CD4-positive, alpha-beta T cell treated with Interleukin-12 subunit alpha and Interleukin-12 subunit beta, for 1 hour (primary cell): ENCODE measurements at regions not wholly inside any gene's neighbourhood (a gene's known extent, or its start where the extent isn't known, plus 50 kb on each side); places are given as distances from the start of the nearest gene placed in this dataset.
"Not testable (repeated sequence)": the region's sequence is repeated elsewhere in the genome, so short reads cannot be mapped to it uniquely, and the experiment has no call there.

Experiments used
- DNase-seq: peaks from one replicate; pipeline ENCODE4 v3.0.0-alpha.2; 2020

- DNase-seq = not testable (repeated sequence)
Measured at GRCh38 chr7:106713452-106713851, 52.5 kb upstream of the CCDC71L start.

GRCh38 chr7:106714590-106715442 is 53.9 kb upstream of the CCDC71L start:
- not testable (repeated sequence) for DNase-seq

GRCh38 chr7:106715730-106716129 is 54.8 kb upstream of the CCDC71L start:
- no peak for DNase-seq

GRCh38 chr7:106717254-106717954 is 56.4 kb upstream of the CCDC71L start:
- no peak for DNase-seq

GRCh38 chr7:106717955-106718871 is 57.3 kb upstream of the CCDC71L start:
- peak; percentile 68 for DNase-seq

- DNase-seq = no peak
Measured at GRCh38 chr7:106720641-106721040, 59.7 kb upstream of the CCDC71L start.

GRCh38 chr7:106721816-106722785 is 61.1 kb upstream of the CCDC71L start:
- no peak for DNase-seq

GRCh38 chr7:106723398-106723797 is 62.4 kb upstream of the CCDC71L start:
- DNase-seq = no peak

GRCh38 chr7:106729720-106730385 is 68.9 kb upstream of the CCDC71L start:
- DNase-seq = no peak

GRCh38 chr7:106731187-106731586 is 70.2 kb upstream of the CCDC71L start:
- no peak for DNase-seq

- no peak for DNase-seq
Measured at GRCh38 chr7:106731646-106732444, 70.9 kb upstream of the CCDC71L start.

- DNase-seq = no peak
Measured at GRCh38 chr7:106735637-106736036, 74.7 kb upstream of the CCDC71L start.

GRCh38 chr7:106736123-106736507 is 75.2 kb upstream of the CCDC71L start:
- DNase-seq = no peak

- peak; percentile 74 for DNase-seq
Measured at GRCh38 chr7:106736508-106737201, 75.7 kb upstream of the CCDC71L start.

- no peak for DNase-seq
Measured at GRCh38 chr7:106737202-106737562, 76.2 kb upstream of the CCDC71L start.

GRCh38 chr7:106740806-106741205 is 79.8 kb upstream of the CCDC71L start:
- no peak for DNase-seq

GRCh38 chr7:106744563-106745091 is 83.7 kb upstream of the CCDC71L start:
- DNase-seq = no peak

- not testable (repeated sequence) for DNase-seq
Measured at GRCh38 chr7:106747301-106747700, 86.3 kb upstream of the CCDC71L start.

GRCh38 chr7:106747804-106748203 is 86.8 kb upstream of the CCDC71L start:
- no peak for DNase-seq

GRCh38 chr7:106749165-106749564 is 88.2 kb upstream of the CCDC71L start:
- no peak for DNase-seq
